Liver (tissue), 3 donors: ENCODE measurements at regions not wholly inside any gene's neighbourhood (a gene's known extent, or its start where the extent isn't known, plus 50 kb on each side); places are given as distances from the start of the nearest gene placed in this dataset.

Experiments
- ATF3 ChIP-seq: IDR thresholded peaks from 2 replicates; pipeline ENCODE4 v1.6.1; 2016; ENCODE audit warnings: antibody characterized with exemption
- CTCF ChIP-seq: fragments of 150-350 bp; IDR thresholded peaks from 2 replicates; pipeline ENCODE4 v1.5.1; 2017; ENCODE audit warnings: improper control_type of control experiment, low read depth, low read length; ENCODE audit not compliant: missing input control
- EGR1 ChIP-seq, 2 donors: IDR thresholded peaks; 2 replicates each; pipeline ENCODE4 v1.6.1; 2016 to 2018; ENCODE audit warnings: antibody characterized with exemption in 2 of 2, low read depth in 2 of 2
- FOXA1 ChIP-seq: IDR thresholded peaks from 2 replicates; pipeline ENCODE4 v1.6.1; 2016; ENCODE audit warnings: antibody characterized with exemption
- GABPA ChIP-seq, 2 donors: IDR thresholded peaks in 1 of 2; conservative IDR thresholded peaks in 1 of 2; 2 replicates each; pipeline ENCODE4 v1.6.1; 2016; ENCODE audit warnings: antibody characterized with exemption in 2 of 2, mild to moderate bottlenecking in 1 of 2, moderate library complexity in 1 of 2
- JUND ChIP-seq, 2 donors: IDR thresholded peaks; 2 replicates each; pipeline ENCODE4 v1.6.1; 2016; ENCODE audit warnings: antibody characterized with exemption in 2 of 2
- MAX ChIP-seq: IDR thresholded peaks from 2 replicates; pipeline ENCODE4 v1.6.1; 2016; ENCODE audit warnings: antibody characterized with exemption
- RAD21 ChIP-seq, 2 donors: IDR thresholded peaks; 2 replicates each; pipeline ENCODE4 v1.6.1; 2016; ENCODE audit warnings: antibody characterized with exemption in 2 of 2, mild to moderate bottlenecking in 2 of 2
- REST ChIP-seq: IDR thresholded peaks from 2 replicates; pipeline ENCODE4 v1.6.1; 2016; ENCODE audit warnings: antibody characterized with exemption, mild to moderate bottlenecking
- RXRA ChIP-seq, 2 donors: IDR thresholded peaks; 2 replicates each; pipeline ENCODE4 v1.6.1; 2017 to 2018; ENCODE audit warnings: antibody characterized with exemption in 2 of 2, mild to moderate bottlenecking in 1 of 2
- SP1 ChIP-seq: IDR thresholded peaks from 2 replicates; pipeline ENCODE4 v1.6.1; 2018; ENCODE audit warnings: antibody characterized with exemption, mild to moderate bottlenecking
- YY1 ChIP-seq: IDR thresholded peaks from 2 replicates; pipeline ENCODE4 v1.6.1; 2016; ENCODE audit warnings: antibody characterized with exemption, mild to moderate bottlenecking
- donor health status: healthy.
- donor health status: healthy.

GRCh38 chr4:186982160-186982559 is 258.5 kb upstream of the FAT1 start:
- TF ChIP-seq EGR1 (IDR thresholded peaks at IDR 0.05; ENCODE audit: low read depth in 2 of 2) = no peak
- TF ChIP-seq REST = no peak
- no peak for TF ChIP-seq CTCF
- no peak for TF ChIP-seq ATF3
- TF ChIP-seq GABPA (IDR thresholded peaks at IDR 0.05 in 1 of 2, conservative IDR thresholded peaks at IDR 0.05 in 1 of 2) = no peak
- no peak for TF ChIP-seq RAD21 (IDR thresholded peaks at IDR 0.05)
- TF ChIP-seq FOXA1 = no peak
- TF ChIP-seq JUND (IDR thresholded peaks at IDR 0.05) = no peak
- no peak for TF ChIP-seq MAX
- TF ChIP-seq RXRA (IDR thresholded peaks at IDR 0.05) = no peak
- TF ChIP-seq SP1 = no peak
- TF ChIP-seq YY1 = no peak
